IPS-NIHi11 (cell line): ENCODE measurements at regions not wholly inside any gene's neighbourhood (a gene's known extent, or its start where the extent isn't known, plus 50 kb on each side); places are given as distances from the start of the nearest gene placed in this dataset.

ENCODE experiments used
- DNase-seq: peaks from one replicate; pipeline ENCODE4 v3.0.0; 2012; ENCODE audit warnings: mixed read lengths, low spot score

DNA sequence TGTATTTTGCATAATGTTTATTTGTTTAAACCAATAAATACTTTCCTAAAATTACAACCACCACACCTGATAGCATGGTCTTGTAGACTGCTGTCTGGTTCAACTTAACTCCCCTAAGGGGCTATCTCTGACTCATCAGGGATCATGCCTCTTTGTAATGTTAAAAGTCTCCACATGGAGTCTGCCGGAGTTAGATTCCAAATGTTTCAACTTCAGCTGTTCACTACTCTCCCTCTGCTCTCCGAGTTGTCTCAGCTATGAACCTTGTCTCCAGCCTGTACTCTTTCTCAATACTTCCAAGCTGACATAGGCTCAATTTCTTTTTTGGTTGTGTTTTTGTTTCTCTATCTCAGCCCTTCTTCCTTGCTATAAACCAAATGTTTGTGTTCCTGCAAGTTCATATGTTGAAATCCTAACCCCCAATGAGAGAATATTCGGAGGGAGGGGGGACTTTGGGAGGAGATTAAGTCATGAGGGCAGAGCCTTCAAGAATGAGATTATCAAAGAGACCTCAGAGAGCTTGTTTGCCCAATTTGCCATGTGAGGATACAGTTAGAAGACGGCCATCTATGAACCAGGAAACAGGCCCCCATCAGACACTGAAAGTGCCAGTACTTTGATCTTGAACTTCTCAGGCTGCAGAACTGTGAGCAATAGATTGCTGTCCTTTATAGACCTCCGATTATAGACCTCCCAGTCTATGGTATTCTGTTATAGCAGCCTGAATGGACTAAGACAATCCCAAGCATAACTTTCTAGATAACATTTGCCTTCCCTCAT lies 858.2 kb downstream of the VRK1 start:
- DNase-seq, result peak; percentile 70

DNA sequence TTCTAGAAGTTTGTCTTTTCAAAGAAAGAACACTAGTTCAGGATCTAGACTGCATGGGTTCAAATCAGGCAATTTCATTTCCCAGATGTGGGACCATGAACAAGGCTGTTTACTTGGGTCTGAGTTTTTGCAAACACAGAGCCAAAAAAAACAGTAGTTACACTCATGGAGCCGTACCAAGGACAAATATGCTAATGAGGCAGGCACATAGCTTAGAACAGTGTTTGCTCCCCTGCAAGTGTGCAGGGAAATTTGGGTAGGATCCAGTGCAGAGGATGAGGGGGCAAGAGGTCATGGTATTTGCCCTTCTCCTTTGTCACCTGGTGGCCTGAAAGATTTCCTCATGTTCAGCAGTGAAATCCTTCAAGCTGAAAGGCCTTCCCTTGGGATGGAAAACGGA lies 860.4 kb downstream of the VRK1 start:
- no peak for DNase-seq

DNA sequence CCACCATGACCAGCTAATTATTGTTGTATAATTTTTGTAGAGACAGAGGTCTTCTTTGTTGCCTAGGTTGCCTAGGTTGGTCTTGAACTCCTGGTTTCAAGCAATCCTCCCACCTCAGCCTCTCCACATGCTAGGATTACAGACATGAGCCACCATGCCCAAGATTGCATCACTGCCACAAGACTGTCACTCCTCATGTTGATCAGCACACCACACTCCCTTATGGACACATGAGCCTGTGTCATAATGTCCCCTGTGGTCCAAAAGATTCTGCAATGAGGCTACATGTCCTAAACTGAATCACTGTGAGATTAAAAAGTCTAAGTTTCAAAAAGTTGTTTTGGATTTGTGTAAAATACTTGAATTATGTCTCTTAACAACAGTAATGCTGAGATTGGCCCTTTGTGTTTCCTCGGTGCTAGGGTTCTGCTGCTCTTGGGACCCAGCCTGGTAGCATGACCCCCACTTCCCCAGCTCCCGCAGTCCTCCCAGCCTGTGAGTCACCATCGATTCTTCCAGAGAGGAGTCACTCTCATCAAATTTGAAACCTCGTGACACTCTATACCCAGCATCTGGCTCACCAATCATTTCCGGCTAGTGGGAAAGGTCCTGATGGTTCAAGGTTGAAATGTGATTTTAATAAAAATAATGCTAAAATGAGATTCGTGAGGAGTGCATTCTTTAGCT lies 890.9 kb downstream of the VRK1 start:
- DNase-seq, result no peak

DNA sequence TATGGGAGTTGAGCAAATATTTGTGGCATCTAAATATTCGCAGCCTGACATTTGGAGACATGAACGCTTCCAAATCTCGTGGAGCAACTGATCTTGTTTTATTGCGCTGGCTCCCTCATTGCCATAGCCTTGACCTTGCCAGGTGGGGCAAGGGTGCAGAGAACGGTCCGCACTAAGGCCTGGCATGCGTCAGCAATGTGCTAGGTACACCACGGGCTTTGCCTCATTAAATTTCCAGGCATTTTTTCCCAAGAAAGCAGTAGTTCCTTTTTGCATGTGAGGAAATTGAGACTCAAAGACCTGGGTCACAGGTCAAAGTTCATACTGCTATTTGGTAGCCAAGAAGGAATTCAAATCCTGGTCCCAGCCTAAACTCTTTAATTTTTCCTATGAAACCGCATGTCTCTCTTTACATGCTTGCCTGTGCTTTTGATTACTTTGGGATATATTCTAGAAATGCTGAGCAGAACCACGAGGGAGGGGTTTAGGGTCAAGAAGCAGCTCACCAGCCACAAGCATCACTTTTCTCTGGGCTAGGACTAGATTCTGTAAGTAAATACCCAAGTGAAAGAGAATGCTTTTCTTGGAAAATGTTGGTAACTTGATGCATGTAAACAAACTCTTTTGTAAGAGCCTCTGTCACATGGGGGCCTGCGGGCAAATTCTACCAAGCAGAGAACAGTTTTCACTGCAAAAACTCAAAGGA lies 891.6 kb downstream of the VRK1 start:
- DNase-seq, result no peak

DNA sequence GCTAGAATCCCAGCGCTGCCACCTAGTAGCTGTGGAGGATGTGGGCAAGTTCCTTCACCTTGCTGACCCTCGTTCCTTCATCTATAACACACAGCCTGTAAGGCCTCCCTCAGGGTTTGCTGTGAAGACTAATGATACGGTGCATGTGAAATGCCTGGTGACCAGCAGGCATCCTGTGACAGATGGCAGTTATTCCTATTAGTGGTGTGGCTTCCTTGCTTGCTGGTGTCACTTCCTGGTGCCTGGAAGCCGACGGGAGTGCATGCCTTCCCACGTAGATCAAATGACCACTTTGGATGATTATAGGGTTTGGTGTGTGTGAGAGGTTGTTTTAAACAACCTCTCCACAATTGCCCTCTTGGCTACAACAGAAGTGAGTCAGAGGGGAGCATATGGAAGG lies 894.9 kb downstream of the VRK1 start:
- no peak for DNase-seq

DNA sequence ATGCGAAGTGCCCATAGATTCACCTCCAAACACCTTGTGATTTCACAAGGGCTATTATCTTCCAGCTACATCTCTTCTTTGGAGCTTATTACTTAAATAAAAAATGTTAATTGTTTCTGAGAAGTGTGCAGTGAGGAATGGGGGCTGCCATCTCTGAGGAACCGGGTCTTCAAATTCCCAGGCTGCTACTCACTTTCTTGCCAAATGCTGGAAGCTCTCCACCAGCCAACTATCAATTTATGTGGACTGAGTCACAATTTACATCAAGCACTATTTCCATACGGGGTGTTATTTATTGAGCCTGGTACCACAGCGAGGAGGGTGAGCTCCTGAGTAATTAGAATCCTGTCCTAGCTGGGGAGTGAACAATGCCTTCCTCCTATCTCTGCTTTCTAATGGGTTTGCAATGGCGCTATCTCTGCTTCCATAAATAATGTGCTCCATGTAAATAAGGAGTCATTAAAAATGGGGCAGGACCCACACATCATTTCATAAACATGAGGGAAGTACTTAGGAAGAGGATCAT lies 898.3 kb downstream of the VRK1 start:
- no peak for DNase-seq

DNA sequence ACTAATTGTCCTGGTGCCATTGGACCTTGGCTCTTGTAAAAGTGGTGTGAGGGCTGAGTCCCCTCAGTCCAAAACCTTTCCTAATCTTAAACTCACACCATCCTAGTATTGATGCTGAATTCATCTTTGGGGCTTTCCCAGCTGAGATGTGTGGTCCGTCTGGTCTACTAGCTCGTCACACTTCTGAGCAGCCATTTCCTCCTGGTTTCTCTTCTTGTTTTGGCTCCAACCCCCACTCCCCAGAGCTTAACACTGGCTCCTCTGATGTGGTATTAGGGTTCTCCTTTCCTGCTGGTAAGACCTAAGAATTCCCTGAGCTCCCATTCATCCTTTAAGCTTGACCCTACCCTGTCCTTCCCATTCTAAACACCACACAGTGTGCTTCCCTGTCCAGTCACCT lies 900.6 kb downstream of the VRK1 start:
- DNase-seq, result no peak

DNA sequence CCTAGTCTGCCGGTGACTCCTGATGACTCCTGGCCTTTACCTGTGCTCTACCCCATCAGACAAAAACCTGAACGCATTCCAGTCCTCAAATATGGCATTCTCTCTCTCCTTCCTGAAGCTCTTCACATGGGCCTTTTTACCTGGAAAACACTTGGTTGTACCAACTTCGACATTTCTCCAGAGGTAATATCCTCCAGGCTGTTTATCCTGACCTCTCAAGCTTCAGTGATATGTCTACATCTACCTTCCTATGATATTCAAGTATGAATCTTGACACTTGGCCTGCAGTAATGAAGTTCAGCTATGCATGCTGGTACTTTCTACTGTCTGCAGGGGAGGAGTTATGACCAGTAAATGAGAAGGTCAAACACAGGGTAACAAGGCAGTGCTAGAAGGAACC lies 901.8 kb downstream of the VRK1 start:
- no peak for DNase-seq

DNA sequence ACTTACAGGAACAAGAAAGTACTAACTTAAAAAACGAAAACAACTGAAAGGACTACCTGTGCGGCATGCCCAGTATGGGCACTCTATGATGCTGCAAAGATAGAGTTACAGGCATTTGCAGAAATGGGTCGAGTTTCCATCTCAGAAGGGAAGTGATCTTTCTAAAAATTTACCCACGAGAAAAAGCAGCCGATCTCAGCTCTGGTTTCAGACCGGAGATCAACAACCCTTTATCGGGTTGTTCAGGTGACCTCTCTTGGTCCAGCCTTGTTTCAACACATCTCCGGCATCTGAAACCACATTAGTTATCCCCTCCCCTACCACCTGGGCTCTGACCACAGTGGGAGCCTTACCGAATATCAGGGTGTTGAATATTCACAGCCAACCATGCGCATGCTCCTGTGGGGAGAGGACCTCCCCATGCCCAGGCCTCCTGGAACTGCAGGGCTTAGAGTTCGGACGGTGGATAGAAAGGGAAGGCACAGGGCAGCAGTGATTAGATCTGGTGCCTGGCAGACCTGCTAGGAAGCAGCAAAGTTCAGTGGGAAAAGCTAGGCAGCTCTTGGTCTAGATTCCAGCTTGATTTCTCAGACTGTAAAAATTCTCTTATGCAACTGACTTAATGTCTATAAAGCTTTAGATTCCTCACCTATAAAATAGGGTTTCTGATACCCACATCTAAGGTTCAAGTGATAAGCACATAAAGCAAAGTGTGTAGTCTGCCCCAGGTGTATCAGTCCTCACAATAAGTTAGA lies 906.0 kb downstream of the VRK1 start:
- DNase-seq, result no peak

DNA sequence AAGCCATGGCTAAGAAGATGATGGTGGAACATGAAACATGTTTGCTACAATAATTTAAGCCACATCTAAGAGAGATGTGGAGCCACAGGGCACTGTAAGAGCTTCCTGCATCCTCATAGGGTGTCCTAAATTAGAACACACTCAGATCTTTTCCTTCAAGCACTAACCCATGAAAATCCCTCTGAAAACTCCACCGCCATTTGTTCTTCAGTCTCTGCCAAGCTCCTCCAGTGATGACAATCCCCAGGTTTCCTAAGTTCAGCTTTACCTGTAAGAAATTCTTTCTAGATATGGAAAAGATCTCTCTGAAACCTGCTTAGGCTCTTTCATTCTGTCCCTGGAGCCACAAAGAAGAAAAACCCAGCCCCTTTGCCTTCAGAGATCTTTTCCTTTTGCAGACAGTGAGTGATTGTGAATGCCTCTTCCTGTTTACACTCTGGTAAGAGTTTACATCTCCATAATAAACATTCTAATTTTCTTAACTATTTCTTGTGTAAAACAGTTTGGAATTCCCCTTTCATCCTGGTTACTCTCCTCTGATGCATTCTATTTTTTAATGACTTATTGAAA lies 907.2 kb downstream of the VRK1 start:
- no peak for DNase-seq

DNA sequence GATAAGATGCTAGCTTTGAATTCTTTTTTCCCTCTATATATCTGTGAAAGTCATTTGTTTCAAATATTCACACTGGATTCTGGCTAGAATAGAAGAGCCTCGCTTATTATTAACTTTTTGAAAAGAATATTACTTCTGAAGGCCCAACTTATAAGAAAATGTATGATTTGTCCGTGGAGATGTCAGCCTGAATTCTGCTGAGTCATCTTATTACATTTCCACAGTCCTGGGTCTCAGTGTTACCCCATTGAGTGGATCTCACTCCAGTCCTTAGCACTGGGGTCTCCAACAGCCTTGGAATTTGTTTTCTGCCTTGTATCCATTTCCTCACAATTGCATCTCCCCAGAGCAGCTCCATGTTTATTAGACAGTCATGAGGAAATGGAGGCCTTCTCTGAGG lies 907.9 kb downstream of the VRK1 start:
- no peak for DNase-seq

DNA sequence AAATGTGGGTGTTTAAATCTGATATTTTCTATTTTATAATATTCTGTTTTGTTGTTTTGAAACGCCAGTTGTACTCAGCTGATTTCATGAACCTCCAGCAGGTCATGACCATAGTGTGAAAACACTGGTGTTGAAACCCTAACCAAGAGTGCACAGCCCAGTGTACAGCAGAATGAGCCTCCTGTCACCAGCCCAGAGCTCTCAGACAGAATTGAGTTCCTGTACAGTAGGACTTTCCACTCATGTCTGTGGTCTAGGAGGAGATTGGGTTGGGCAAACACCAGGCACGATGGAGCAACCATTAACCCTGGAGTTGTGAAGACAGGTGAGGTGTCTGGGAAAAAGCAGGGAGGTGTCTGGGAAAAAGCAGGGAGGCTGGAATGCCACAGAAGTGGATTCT lies 908.8 kb downstream of the VRK1 start:
- DNase-seq, result no peak

DNA sequence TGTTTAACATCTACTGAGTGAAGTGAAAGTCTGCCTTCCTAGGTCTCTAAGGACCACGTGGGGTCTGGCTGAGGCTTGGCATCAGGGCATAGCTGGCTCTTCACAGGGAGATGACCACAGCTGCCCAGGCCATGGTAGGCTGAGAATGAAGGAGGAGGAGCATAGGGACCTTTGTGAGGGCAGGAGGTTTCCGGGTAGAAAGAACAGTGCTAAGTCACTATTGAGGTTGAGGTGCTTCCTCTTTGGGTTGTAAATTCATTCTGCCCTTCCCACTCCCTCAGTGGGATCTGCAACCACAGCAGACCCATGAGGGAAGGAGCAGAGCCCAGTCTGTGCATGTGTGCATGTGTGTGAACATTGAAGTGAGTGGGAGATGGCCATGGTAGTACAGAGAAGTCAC lies 909.6 kb downstream of the VRK1 start:
- no peak for DNase-seq

DNA sequence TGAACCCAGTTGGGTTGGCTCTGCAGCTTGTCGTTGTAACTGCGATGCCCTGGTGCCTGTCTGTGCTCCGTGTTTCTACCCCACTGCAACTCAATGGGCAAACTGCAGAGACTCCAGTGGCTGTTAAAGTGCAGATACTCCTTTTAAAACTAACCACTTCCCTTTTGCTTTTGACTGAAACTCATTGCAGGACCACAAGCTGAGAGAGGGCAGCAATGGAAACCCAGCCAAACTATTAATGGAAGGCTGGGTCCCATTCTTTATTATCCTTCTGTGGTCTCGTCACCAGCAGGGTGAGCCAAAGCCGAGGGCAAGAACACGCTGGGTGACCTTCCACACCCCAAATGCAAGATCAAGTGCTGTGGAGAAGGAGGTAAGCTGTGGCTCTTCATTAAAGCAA lies 910.4 kb downstream of the VRK1 start:
- DNase-seq, result no peak

DNA sequence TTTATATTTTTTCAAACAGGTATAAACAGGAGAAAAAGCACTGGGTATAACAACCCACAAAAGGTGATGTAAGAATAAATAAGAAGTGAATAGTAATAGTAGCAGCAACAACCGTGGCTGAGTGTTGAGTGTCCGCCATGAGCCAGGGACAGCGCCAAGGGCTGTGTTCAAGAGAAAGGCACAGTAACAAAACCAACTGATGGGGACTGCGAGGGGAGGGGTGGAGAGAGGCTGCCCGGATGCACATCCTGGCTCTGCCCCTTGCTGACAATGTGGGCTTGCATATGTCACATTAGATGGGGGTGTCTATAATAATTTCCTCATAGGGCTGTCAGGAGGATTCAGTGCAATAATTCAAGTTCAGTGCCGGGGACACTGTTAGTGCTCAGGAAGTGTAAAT lies 912.4 kb downstream of the VRK1 start:
- no peak for DNase-seq

DNA sequence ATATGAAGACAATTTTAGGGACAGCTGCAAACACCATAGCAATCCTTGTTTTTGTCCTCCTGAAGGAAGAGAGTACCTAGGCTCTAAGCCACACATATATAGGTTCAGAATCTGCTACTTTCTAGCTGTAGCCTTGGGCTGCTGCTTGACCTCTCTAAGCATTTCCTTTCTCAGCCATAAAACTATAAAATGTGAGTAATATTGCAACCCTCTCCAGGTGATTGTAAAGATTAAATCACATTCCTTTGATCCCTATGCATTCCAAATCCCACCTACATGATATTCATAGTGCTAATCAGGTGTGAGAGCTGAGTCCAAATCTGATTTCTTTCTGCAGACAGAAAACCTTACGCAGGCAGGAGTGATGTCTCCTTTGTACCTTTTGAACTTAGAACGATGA lies 913.5 kb downstream of the VRK1 start:
- no peak for DNase-seq

DNA sequence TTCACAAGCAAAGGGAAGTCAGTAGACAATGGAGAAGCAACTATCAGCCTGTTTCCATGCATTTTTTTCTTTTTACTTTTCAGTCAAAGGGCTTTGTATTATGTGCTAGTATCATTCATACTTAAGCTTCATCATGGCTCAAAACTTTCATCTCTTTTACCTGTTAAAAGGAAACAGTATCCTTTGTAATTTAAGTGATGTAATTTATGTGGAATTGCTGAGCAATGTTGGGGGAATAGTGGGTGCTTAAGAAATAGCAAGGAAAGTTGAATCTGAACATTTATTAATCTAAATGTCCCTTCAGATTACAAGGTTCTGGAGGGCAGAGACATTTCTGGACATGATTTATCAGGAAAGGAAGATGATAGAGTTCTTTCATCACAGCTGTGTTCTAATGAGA lies 915.3 kb downstream of the VRK1 start:
- no peak for DNase-seq

DNA sequence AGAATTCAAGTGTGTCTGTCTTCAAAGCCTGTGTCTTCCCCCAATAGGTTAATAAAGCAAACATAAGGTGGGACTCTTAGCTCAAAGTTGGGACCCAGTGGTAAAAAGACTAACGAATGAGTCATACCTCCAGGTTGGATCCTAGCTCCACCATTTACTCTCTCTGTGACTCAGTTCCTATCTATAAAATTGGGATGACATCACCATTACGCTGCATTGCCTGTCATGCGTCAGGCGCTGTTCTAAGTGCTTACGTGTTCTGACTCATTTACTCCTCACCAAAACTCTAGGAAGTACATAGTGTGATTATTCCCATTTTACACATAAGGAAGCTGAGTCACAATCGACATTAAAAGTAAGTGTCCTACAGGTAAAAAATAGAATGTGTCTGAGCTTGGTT lies 915.8 kb downstream of the VRK1 start:
- DNase-seq, result no peak

DNA sequence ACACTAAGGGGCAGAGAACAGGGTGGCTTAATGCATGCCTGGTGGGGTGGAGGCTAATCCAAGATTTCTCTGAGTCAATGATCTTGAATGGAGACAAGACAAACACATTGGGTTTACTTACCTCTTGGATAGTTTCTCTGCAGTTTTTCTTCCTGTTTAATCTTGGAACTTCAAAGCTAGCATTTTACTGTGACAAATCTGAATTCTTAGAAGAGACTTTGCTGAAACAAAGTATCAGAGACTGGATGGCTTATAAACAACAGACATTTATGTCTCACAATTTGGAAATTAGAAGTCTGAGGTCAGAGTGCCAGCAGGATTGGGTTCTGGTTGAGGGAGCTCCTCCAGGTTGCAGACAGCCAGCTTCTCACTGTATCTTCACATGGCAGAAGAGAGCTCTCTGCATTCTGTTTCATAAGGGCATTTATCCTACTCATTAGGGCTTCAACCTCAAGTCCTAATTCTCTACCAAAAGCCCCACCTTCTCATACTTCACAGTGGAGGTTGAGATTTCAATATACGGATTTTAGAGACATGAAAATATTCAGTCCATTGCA lies 921.8 kb downstream of the VRK1 start:
- DNase-seq, result no peak

DNA sequence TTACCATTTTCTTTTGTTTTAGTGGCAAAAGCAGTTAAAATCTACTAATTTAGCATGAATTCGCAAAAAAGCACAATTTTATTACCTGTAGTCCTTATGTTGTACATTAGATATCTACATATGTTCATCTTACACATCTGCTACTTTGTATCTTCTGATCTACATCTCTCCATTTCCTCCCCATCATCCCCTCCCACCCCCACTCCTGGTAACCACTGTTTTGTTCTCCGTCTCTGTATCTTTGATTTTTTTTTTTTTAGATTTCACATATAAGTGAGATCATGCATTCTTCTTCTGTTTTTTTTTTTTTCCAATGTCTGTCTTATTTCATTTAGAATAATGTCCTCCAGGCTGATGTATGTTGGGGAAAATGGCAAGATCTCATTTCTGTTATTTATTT lies 922.7 kb downstream of the VRK1 start:
- DNase-seq, result no peak

DNA sequence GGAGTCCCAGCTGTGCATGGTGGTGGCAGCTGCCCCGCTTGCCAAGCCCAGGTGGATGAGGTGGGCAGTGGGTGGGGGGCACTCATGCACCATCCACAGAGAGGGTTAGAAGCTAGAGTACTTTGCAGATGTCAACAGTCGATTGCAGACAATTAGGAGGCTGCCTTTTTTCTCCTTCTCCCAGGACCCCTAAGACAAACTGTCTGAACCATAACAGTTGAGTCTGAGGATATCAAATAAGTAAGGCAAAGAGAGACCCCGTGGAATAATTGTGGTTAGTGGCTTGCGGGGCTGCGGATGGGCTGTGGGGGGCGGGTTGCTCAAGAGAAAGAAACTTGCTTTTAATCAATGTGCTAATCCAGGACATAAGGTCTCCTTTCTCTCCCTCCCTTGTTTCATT lies 926.2 kb downstream of the VRK1 start:
- DNase-seq, result no peak

DNA sequence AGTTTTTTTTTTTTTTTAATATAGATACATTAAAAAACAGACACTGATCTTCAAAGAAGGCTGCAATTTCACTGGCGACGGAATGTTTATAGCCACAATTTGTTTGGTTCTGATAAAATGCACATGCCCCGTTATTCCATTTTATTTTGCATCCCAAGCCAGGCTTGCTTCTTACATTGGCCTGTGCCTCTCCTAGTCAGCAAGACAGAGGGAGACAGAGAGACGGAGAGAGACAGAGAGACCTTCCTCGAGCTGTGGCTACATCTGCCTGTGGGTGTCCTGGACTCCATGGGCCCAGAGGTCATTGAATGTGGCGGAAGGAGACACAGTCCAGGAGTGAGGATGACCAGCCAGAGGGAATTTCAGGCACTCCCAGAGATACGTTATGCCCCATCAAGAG lies 926.6 kb downstream of the VRK1 start:
- no peak for DNase-seq
